Choroid plexus epithelial cell (primary cell): ENCODE measurements at regions not wholly inside any gene's neighbourhood (a gene's known extent, or its start where the extent isn't known, plus 50 kb on each side); places are given as distances from the start of the nearest gene placed in this dataset.
"Not testable (repeated sequence)": the region's sequence is repeated elsewhere in the genome, so short reads cannot be mapped to it uniquely, and the experiment has no call there.

ENCODE experiments used
- DNase-seq: peaks from one replicate; pipeline ENCODE4 v3.0.0-alpha.2; 2010; ENCODE audit warnings: low read depth
- H3K4me3 ChIP-seq: 2 replicates; pipeline ENCODE4 v1.5.1; 2011; ENCODE audit warnings: low read depth, mild to moderate bottlenecking, control low read depth, low read length, moderate library complexity
- TF ChIP-seq, protein P1 (sequence below): conservative IDR thresholded peaks from 2 replicates; pipeline ENCODE4 v1.5.1; 2011; ENCODE audit warnings: low read depth, mild to moderate bottlenecking, control low read depth, inconsistent platforms, low read length, moderate library complexity

DNA sequence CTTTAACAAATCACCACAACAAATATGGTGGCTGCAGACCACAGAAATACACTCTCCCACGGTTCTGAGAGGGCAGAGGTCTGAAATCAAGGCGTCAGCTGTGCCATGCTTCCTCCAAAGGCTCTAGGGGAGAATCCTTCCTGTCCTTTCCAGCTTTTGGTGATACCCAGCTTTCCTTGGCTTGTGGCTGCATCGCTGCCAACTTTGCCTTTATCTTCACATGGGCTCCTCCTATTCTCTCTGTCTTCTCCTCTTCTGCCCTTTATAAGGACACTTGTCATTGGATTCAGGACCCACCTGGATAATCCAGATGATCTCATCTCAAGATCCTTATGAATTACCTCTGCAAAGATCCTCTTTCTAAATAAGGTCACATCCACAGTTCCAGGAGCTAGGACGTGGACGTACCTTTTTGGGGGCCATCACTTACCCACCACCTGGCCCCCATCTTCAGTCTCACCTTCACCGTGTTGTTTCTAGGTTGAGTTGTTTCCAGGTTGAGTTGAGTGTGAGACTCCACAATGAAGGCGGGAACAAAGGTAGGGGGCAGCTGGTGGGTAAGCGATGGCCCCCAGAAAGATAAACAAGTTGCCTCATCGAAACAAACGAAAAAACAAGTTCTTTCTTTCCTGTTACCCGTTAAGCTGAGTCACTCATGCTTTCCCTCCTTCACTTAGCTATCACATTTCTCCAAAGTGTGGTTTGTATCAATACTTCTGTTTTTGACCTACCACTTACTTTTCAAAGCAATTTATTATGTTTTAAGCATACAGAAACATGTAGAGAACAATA, 68.9 kb upstream of the SLC22A16 start:
- TF ChIP-seq, protein P1, sequence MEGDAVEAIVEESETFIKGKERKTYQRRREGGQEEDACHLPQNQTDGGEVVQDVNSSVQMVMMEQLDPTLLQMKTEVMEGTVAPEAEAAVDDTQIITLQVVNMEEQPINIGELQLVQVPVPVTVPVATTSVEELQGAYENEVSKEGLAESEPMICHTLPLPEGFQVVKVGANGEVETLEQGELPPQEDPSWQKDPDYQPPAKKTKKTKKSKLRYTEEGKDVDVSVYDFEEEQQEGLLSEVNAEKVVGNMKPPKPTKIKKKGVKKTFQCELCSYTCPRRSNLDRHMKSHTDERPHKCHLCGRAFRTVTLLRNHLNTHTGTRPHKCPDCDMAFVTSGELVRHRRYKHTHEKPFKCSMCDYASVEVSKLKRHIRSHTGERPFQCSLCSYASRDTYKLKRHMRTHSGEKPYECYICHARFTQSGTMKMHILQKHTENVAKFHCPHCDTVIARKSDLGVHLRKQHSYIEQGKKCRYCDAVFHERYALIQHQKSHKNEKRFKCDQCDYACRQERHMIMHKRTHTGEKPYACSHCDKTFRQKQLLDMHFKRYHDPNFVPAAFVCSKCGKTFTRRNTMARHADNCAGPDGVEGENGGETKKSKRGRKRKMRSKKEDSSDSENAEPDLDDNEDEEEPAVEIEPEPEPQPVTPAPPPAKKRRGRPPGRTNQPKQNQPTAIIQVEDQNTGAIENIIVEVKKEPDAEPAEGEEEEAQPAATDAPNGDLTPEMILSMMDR = no peak
- DNase-seq = peak; percentile 30
- H3K4me3 ChIP-seq = no peak overlapping the region

- TF ChIP-seq, protein P1 = no peak
- DNase-seq = no peak
- H3K4me3 ChIP-seq = no peak overlapping the region
These were observed 68.1 kb upstream of the SLC22A16 start for GRCh38 chr6:110544472-110544871.

DNA sequence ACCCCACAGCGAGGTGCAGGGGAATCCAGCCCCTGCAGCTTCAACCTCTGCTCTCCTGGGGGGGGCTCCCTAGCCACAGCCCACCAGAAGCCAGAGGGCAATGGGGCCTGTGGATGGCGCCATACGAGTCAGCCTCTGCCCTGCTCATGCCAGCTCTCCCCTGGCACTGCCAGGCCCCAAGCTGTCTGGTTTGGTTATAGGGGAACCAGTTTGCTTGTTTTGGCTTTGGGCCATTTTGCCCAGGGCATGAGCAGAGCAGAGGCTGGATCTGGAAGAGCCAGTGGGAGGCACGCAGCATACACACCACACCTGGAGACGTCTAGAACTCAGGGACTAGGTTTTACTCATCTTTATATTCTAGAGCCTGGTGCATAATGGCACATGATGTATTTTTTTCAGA, 66.7 kb upstream of the SLC22A16 start:
- no peak overlapping the region for H3K4me3 ChIP-seq
- no peak for DNase-seq
- TF ChIP-seq, protein P1 = no peak

- TF ChIP-seq, protein P1 = no peak
- DNase-seq = no peak
- H3K4me3 ChIP-seq = no peak overlapping the region
These were observed 66.1 kb upstream of the SLC22A16 start for GRCh38 chr6:110542311-110543024.

GRCh38 chr6:110541701-110542309, 65.4 kb upstream of the SLC22A16 start:
- DNase-seq = no peak
- TF ChIP-seq, protein P1 = no peak
- no peak overlapping the region for H3K4me3 ChIP-seq

DNA sequence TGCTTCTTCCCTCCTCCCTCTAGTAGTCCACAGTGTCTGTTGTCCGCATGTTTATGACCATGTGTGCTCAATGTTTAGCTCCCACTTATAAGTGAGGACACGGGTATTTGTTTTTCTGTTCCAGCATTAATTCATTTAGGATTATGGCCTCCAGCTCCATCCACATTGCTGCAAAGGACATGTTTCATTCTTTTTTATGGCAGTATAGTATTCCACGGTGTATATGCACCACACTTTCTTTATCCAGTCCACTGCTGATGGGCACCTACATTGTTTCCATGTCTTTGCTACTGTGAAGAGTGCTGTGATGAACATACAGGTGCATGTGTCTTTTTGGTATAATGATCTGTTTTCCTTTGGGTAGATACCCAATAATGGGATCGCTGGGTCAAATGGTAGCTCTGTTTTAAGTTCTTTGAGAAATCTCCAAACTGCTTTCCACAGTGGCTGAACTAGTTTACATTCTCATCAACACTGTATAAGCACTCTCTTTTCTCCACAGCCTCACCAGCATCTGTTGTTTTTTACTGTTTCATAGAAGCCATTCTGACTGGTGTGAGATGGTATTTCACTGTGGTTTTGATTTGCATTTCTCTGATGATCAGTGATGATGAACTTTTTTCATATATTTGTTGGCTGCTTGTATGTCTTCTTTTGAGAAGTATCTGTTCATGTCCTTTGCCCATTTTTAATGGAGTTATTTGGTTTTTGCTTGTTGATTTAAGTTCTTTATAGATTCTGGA, 63.0 kb upstream of the SLC22A16 start:
- not testable (repeated sequence) for DNase-seq

More for the DNA sequence above, 63.0 kb upstream of the SLC22A16 start:
- not testable (repeated sequence) for H3K4me3 ChIP-seq
